Bronchial epithelial cell (primary cell): ENCODE measurements at regions not wholly inside any gene's neighbourhood (a gene's known extent, or its start where the extent isn't known, plus 50 kb on each side); places are given as distances from the start of the nearest gene placed in this dataset.
A peak's percentile ranks its signal among the peaks of the same experiment; 100 is the strongest.
"Not testable (repeated sequence)": the region's sequence is repeated elsewhere in the genome, so short reads cannot be mapped to it uniquely, and the experiment has no call there.

Experiments used
- DNase-seq: peaks from one replicate; pipeline ENCODE4 v3.0.0-alpha.2; 2010; ENCODE audit warnings: low read depth
- FAIRE-seq: peaks from 2 replicates; lab custom pipeline; 2011; peaks lifted over from hg19 to GRCh38; lab: Jason Lieb, UNC
- H3K27me3 ChIP-seq: 2 replicates; pipeline ENCODE4 v1.5.1; 2011; ENCODE audit warnings: low read length; ENCODE audit not compliant: control insufficient read depth, insufficient read depth
- H3K36me3 ChIP-seq: 2 replicates; pipeline ENCODE4 v1.5.1; 2011; ENCODE audit warnings: low read length; ENCODE audit not compliant: control insufficient read depth, insufficient read depth
- H3K4me3 ChIP-seq: 2 replicates; pipeline ENCODE4 v1.5.1; 2011; ENCODE audit warnings: mild to moderate bottlenecking, low read depth, low read length, control low read depth
- TF ChIP-seq, protein P1 (sequence below): IDR thresholded peaks from 2 replicates; pipeline ENCODE4 v1.5.1; 2011; ENCODE audit warnings: mild to moderate bottlenecking, moderate library complexity, low read length, control low read depth, inconsistent platforms; ENCODE audit not compliant: insufficient read depth, severe bottlenecking

DNA sequence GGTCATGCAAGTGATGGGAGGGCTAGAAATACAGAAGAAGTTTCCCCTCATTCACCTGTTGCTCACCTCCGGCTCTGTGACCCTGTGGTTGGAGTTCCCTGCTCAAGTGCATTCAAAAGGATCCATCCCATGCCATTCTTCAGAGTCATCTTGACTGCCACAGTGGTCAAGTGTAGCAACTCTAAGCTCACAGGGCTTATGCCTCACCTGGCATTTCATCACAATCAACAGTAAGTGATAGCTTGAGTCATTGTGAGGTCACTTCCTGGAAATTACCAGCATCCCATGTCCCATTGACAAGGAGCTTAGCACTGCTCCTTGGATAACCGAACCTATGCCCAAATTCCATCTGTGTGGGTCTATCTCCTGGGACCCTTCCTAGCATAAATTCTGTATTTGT is 55.6 kb downstream of the OR4C45 start:
- Histone ChIP-seq H3K36me3 (no peaks in the 10 kb centered on the region), H3K4me3 (no peak overlapping the region), H3K27me3 (no peaks in the 10 kb centered on the region)
- FAIRE-seq (no peak), DNase-seq (peak; percentile 70)
- TF ChIP-seq, protein P1, sequence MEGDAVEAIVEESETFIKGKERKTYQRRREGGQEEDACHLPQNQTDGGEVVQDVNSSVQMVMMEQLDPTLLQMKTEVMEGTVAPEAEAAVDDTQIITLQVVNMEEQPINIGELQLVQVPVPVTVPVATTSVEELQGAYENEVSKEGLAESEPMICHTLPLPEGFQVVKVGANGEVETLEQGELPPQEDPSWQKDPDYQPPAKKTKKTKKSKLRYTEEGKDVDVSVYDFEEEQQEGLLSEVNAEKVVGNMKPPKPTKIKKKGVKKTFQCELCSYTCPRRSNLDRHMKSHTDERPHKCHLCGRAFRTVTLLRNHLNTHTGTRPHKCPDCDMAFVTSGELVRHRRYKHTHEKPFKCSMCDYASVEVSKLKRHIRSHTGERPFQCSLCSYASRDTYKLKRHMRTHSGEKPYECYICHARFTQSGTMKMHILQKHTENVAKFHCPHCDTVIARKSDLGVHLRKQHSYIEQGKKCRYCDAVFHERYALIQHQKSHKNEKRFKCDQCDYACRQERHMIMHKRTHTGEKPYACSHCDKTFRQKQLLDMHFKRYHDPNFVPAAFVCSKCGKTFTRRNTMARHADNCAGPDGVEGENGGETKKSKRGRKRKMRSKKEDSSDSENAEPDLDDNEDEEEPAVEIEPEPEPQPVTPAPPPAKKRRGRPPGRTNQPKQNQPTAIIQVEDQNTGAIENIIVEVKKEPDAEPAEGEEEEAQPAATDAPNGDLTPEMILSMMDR, result no peak

DNA sequence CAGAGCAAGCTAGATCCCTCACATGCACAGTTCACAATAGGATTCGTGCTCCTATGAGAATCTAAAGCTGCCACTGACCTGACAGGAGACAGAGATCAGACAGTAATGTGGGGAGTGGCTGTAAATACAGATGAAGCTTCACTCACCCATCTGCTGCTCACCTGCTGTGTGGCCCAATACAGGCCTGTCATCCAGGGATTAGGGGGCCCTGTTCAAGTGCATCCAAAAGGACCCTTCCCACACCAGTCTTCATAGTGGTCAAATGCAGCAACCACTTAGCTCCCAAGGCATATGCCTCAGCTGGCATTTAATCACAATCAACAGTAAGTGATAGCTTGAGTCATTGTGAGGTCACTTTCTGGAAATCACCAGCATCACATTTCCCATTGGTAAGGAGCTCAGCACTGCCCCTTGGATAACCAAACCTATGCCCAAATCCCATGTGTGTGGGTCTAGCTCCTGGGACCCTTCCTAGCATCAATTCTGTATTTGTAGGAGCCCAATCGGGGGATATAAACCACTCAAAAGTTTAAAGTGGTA is 65.6 kb downstream of the OR4C45 start:
- H3K36me3 ChIP-seq, result no peaks in the 10 kb centered on the region
- FAIRE-seq (no peak), DNase-seq (peak; percentile 52)
- TF ChIP-seq, protein P1, result no peak
- no peak overlapping the region for H3K4me3 ChIP-seq
- H3K27me3 ChIP-seq, result no peaks in the 10 kb centered on the region

DNA sequence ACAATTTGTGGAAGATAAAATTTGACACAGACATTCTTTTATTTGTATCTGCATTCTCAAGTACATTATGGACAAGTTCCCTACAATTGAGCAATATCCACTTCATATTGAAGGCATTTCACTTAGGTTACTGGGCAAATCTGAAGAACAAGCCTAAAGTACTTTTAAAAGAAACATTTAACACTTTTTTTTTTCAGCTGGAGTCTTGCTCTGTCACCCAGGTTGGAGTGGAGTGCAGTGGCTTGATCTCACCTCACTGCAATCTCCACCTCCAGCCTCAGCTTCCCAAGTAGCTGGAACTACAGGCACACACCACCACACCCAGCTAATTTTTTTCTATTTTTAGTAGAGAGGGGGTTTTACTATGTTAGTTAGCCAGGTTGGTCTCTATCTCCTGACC is 70.2 kb downstream of the OR4C45 start:
- TF ChIP-seq, protein P1, result no peak
- no peaks in the 10 kb centered on the region for H3K27me3 ChIP-seq
- H3K4me3 ChIP-seq, result no peak overlapping the region
- FAIRE-seq (no peak), DNase-seq (no peak)
- H3K36me3 ChIP-seq, result no peaks in the 10 kb centered on the region

DNA sequence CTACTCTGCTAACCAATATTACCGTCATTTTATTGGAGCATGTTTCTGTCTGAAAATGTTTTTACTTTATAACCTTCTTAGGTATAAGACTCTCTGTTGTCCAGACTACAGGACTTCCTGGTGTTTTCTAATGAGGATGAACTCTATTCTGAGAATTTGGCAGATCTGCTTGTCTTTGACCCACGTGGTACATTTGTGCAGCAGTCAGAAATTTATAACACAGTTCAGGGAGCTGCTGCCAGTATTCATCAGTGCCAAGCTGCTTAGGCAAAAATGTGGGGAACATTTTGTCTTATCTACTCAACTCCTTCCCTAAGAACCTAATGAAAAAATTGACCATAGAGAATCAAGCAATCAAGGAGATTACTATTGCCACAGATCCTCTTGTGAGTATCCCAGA is 108.0 kb downstream of the OR4C45 start:
- H3K36me3 ChIP-seq, H3K4me3 ChIP-seq, FAIRE-seq, DNase-seq, H3K27me3 ChIP-seq: not testable (repeated sequence)

DNA sequence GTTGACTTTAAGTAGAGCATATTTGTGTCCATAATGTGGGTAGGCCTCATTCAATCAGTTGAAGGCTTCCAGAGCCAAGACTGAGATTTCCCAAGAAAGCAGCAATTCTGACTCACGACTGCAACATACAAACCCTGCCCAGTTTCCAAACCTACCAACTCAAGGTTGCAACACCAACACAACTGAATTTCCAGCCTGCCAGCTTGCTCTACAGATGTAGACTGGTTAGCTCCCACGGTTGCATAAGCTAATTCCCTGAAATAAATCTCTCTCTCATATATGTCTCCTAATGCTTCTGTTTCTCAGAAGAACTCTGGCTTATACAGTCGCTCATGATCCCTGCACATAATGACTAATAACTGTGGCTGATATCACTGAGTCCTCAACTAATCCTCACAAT is 113.6 kb downstream of the OR4C45 start:
- not testable (repeated sequence) for FAIRE-seq, H3K27me3 ChIP-seq, H3K36me3 ChIP-seq, H3K4me3 ChIP-seq
- peak; percentile 37 for DNase-seq

DNA sequence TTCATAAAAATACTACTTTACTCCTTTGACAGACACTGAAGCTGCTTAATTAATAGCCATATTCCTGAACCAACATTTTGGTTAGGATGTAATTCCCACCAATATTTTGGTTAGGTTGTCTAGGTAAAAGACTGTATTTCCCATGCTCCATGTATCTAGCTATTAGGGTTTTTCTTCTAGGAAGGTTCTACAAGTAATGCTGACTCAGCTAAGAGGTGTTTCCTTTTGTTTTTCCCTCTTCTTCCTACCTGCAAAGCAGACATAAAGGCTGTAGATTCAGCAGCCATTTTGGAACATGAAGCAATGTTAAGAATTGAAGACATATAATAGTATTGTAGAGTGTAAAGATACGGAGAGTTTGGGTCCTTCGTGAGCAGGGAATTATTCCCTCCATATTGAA is 115.3 kb downstream of the OR4C45 start:
- H3K4me3 ChIP-seq, FAIRE-seq, H3K36me3 ChIP-seq, H3K27me3 ChIP-seq, DNase-seq: not testable (repeated sequence)

DNA sequence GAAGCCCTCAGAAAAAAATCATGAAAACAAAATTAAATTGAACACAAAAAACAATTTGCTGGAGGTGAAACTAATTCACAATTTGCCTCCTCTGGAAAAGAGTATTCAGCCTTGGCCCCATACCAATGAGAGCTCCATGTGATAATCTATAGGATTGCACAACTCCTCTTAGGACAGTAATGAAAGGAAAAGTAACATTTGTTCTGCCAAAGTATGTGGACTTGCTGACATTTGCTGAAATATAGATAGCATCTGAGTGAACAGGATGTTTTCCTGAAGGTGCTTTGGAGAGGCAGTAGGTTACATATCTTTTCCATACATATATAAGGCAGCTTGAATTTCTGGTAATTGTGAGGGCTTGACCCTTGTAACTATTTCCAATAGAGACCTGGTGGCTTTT is 122.8 kb downstream of the OR4C45 start:
- DNase-seq (no peak), FAIRE-seq (no peak)
- no peaks in the 10 kb centered on the region for H3K36me3 ChIP-seq
- TF ChIP-seq, protein P1, result no peak
- no peaks in the 10 kb centered on the region for H3K27me3 ChIP-seq
- no peak overlapping the region for H3K4me3 ChIP-seq
